Esophagus (tissue), 2 donors: ENCODE measurements at regions not wholly inside any gene's neighbourhood (a gene's known extent, or its start where the extent isn't known, plus 50 kb on each side); places are given as distances from the start of the nearest gene placed in this dataset.

Experiments
- H3K27ac ChIP-seq, 2 donors: one replicate each; pipeline ENCODE4 v1.5.1; 2013; ENCODE audit warnings: low read depth in 2 of 2, mild to moderate bottlenecking in 2 of 2, inconsistent platforms in 1 of 2, low read length in 1 of 2, moderate library complexity in 1 of 2
- H3K27me3 ChIP-seq, 2 donors: one replicate each; pipeline ENCODE4 v1.6.1; 2013; ENCODE audit warnings: low read length in 2 of 2, control low read depth in 1 of 2, mild to moderate bottlenecking in 1 of 2; ENCODE audit not compliant: insufficient read depth in 2 of 2, control insufficient read depth in 1 of 2
- H3K36me3 ChIP-seq, 2 donors: one replicate each; pipeline ENCODE4 v1.6.1; 2013; ENCODE audit warnings: low read length in 1 of 2; ENCODE audit not compliant: control insufficient read depth in 2 of 2, insufficient read depth in 2 of 2
- H3K4me1 ChIP-seq, 2 donors: one replicate each; pipeline ENCODE4 v1.6.1; 2013; ENCODE audit warnings: low read length in 1 of 2; ENCODE audit not compliant: control insufficient read depth in 2 of 2, insufficient read depth in 2 of 2
- H3K4me3 ChIP-seq, 2 donors: one replicate each; pipeline ENCODE4 v1.5.1; 2013; ENCODE audit warnings: low read length in 2 of 2, mild to moderate bottlenecking in 2 of 2, low read depth in 1 of 2, moderate library complexity in 1 of 2
- H3K9me3 ChIP-seq, 2 donors: one replicate each; pipeline ENCODE4 v1.6.1; 2013; ENCODE audit warnings: mild to moderate bottlenecking in 2 of 2, low read depth in 1 of 2, low read length in 1 of 2, moderate library complexity in 1 of 2; ENCODE audit not compliant: control insufficient read depth in 2 of 2, insufficient read depth in 1 of 2
- WGBS, 2 donors: extraction: QIAGEN DNeasy Blood & Tissue Kit; methylation state at CpG; one replicate each; pipeline ENCODE4 v1.1.7; 2013; 5-methylcytosine and 5-hydroxymethylcytosine counted together
- donor health status: healthy with polysubstance abuse.
- donor health status: Bipolar disorder and iron deficiency.

GRCh38 chrX:69222103-69223090 is 57.1 kb upstream of the PJA1 start:
- H3K36me3 ChIP-seq: no peaks in the 10 kb centered on the region
- no peaks in the 10 kb centered on the region for H3K9me3 ChIP-seq
- WGBS, 2 donors: 18 to 19% methylated on average over 12 of the region's 12 CpGs
- no peak overlapping the region for H3K27ac ChIP-seq
- H3K27me3 ChIP-seq: peaks cover 0 to 3% of the 10 kb centered on the region in 2 donors
- no peaks in the 10 kb centered on the region for H3K4me1 ChIP-seq
- H3K4me3 ChIP-seq: no peak overlapping the region

GRCh38 chrX:69221239-69222102 is 56.2 kb upstream of the PJA1 start:
- WGBS, 2 donors: 28 to 40% methylated on average over 33 to 38 of the region's 38 CpGs

GRCh38 chrX:69218407-69218997 is 53.2 kb upstream of the PJA1 start:
- Histone ChIP-seq H3K27ac (no peak overlapping the region), H3K27me3 (no peaks in the 10 kb centered on the region), H3K4me3 (no peak overlapping the region), H3K9me3 (no peaks in the 10 kb centered on the region), H3K36me3 (no peaks in the 10 kb centered on the region), H3K4me1 (no peaks in the 10 kb centered on the region)
- 70 to 94% methylated on average over 2 of the region's 2 CpGs for WGBS, 2 donors

More at GRCh38 chrX:69221239-69222102, 56.2 kb upstream of the PJA1 start:
- no peak overlapping the region for H3K27ac ChIP-seq
- peaks cover 0 to 2% of the 10 kb centered on the region in 2 donors for H3K27me3 ChIP-seq
- H3K4me1 ChIP-seq: no peaks in the 10 kb centered on the region
- H3K36me3 ChIP-seq: no peaks in the 10 kb centered on the region
- H3K9me3 ChIP-seq: no peaks in the 10 kb centered on the region
- no peak overlapping the region for H3K4me3 ChIP-seq

GRCh38 chrX:69216911-69217310 is 51.7 kb upstream of the PJA1 start:
- H3K9me3 ChIP-seq: no peaks in the 10 kb centered on the region
- WGBS, 2 donors: 39 to 78% methylated on average over 5 of the region's 5 CpGs
- H3K27me3 ChIP-seq: no peaks in the 10 kb centered on the region
- H3K36me3 ChIP-seq: no peaks in the 10 kb centered on the region
- no peak overlapping the region for H3K4me3 ChIP-seq
- no peaks in the 10 kb centered on the region for H3K4me1 ChIP-seq
- H3K27ac ChIP-seq: no peak overlapping the region

- Histone ChIP-seq H3K4me1 (no peaks in the 10 kb centered on the region), H3K9me3 (no peaks in the 10 kb centered on the region), H3K4me3 (no peak overlapping the region), H3K27ac (no peak overlapping the region), H3K27me3 (no peaks in the 10 kb centered on the region), H3K36me3 (no peaks in the 10 kb centered on the region)
- 25 to 42% methylated on average over 1 of the region's 1 CpG for WGBS, 2 donors
These were observed 51.2 kb upstream of the PJA1 start for GRCh38 chrX:69216446-69216845.

GRCh38 chrX:69215161-69215875 is 50.1 kb upstream of the PJA1 start:
- no peaks in the 10 kb centered on the region for H3K9me3 ChIP-seq
- H3K4me1 ChIP-seq: peaks cover 0 to 3% of the 10 kb centered on the region in 2 donors
- WGBS, 2 donors: 81 to 82% methylated on average over 17 of the region's 17 CpGs
- no peak overlapping the region for H3K27ac ChIP-seq
- H3K27me3 ChIP-seq: no peaks in the 10 kb centered on the region
- no peaks in the 10 kb centered on the region for H3K36me3 ChIP-seq
- no peak overlapping the region for H3K4me3 ChIP-seq
